ENCODE measurements at regions not wholly inside any gene's neighbourhood (a gene's known extent, or its start where the extent isn't known, plus 50 kb on each side); places are given as distances from the start of the nearest gene placed in this dataset.

DNA sequence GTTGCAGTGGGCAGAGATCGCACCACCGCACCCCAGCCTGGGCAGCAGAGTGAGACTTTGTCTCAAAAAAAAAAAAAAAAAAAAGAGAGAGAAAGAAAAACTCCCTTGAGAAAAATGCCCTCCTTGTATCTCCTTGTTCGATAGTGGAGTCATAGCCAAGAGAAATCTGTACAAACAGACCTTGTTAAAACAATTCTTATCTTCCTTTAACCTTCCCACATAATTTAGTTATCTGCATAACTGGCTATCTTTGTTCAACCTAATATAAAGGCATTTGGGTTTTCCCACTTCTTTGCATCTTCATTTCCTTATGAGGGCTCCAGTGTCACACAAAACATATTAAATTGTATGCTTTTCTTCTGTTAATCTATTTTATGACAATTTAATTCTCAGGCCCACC, 65.1 kb upstream of the ATP11B start:
- Histone ChIP-seq H2BK5ac (ENCODE audit: low read depth, low read length, poor library complexity) (no peak overlapping the region), H2AK5ac (ENCODE audit: low read length) (no peak overlapping the region), H3K18ac (ENCODE audit: low read length) (no peak overlapping the region), H3K9me3 (ENCODE audit: insufficient read depth, low read depth, low read length) (peaks cover 3% of the 10 kb centered on the region), H3K27me3 (ENCODE audit: insufficient read depth, low read length) (no peaks in the 10 kb centered on the region), H4K12ac (ENCODE audit: low read depth, low read length) (no peak overlapping the region), H3K79me2 (ENCODE audit: control insufficient read depth, insufficient read depth, low read length, poor library complexity) (no peaks in the 10 kb centered on the region), H3K27ac (ENCODE audit: low read depth, low read length) (no peak overlapping the region), H3K79me1 (ENCODE audit: low read length) (peaks cover 4% of the 10 kb centered on the region), H3K4me2 (ENCODE audit: low read length) (no peak overlapping the region), H3K36me3 (ENCODE audit: control insufficient read depth in 1 of 2, insufficient read depth in 2 of 2, low read length in 2 of 2) (no peaks in the 10 kb centered on the region), H2BK120ac (ENCODE audit: insufficient read depth, low read length, poor library complexity) (no peak overlapping the region), H2BK12ac (ENCODE audit: low read length) (no peak overlapping the region), H3K4me3 (ENCODE audit: low read depth, low read length) (no peak overlapping the region), H4K8ac (ENCODE audit: low read depth, low read length) (no peak overlapping the region), H3K14ac (ENCODE audit: low read length) (no peak overlapping the region), H3K4me1 (ENCODE audit: control insufficient read depth in 1 of 2, insufficient read depth in 2 of 2, low read length in 2 of 2) (peaks cover 20 to 21% of the 10 kb centered on the region in 2 experiments), H3K23ac (ENCODE audit: low read length) (no peak overlapping the region), H4K91ac (ENCODE audit: low read depth, low read length) (no peak overlapping the region), H2AFZ (ENCODE audit: insufficient read depth, low read length, poor library complexity) (no peak overlapping the region), H3K9ac (ENCODE audit: low read length) (no peak overlapping the region), H3K4ac (ENCODE audit: low read depth, low read length) (no peak overlapping the region)
- DNase-seq = no peak
- WGBS (ENCODE audit: extremely low coverage, insufficient coverage, insufficient read length) = no CpG with 5 or more reads among the region's 3 CpGs

DNA sequence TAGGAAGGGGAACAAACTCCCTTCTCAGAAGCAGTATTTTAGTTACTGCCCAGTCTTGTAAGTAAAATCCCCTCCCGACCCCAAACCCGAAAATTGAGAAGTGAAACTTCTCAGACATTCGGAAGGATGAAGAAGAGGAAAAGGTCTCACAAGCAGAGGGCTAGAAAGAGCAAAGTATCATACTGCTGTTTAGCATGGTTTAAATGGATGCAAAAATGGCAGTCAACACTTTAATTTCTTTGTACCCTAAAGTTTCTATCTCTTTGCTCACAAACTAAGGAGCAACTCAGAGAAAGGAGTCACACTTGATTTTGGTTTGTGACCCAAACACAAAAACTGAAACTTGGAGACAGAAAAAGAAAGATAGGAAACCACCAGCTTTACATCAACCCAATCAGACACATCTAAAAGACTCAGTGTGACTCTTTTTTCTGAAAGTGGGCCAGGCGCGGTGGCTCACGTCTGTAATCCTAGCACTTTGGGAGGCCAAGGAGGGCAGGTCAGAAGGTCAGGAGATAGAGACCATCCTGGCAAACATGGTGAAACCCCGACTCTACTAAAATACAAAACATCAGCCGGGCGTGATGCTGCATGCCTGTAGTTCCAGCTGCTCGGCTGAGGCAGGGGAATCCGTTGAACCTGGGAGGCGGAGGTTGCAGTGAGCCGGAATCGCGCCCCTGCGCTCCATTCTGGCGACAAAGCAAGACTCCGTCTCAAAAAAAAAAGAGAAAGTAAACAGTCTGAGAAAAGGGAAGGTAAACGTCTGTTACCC, 63.2 kb upstream of the ATP11B start:
- Histone ChIP-seq H3K9ac (ENCODE audit: low read length) (no peak overlapping the region), H3K14ac (ENCODE audit: low read length) (no peak overlapping the region), H2BK5ac (ENCODE audit: low read depth, low read length, poor library complexity) (no peak overlapping the region), H2BK120ac (ENCODE audit: insufficient read depth, low read length, poor library complexity) (no peak overlapping the region), H3K4ac (ENCODE audit: low read depth, low read length) (no peak overlapping the region), H2AK5ac (ENCODE audit: low read length) (no peak overlapping the region), H2BK12ac (ENCODE audit: low read length) (no peak overlapping the region), H3K23ac (ENCODE audit: low read length) (no peak overlapping the region), H3K4me3 (ENCODE audit: low read depth, low read length) (no peak overlapping the region), H4K12ac (ENCODE audit: low read depth, low read length) (no peak overlapping the region), H3K36me3 (ENCODE audit: control insufficient read depth in 1 of 2, insufficient read depth in 2 of 2, low read length in 2 of 2) (no peaks in the 10 kb centered on the region), H4K8ac (ENCODE audit: low read depth, low read length) (no peak overlapping the region), H4K91ac (ENCODE audit: low read depth, low read length) (no peak overlapping the region), H3K27me3 (ENCODE audit: insufficient read depth, low read length) (no peaks in the 10 kb centered on the region), H3K4me1 (ENCODE audit: control insufficient read depth in 1 of 2, insufficient read depth in 2 of 2, low read length in 2 of 2) (peaks cover 14% of the 10 kb centered on the region in 2 experiments), H3K9me3 (ENCODE audit: insufficient read depth, low read depth, low read length) (peaks cover 3% of the 10 kb centered on the region), H3K18ac (ENCODE audit: low read length) (no peak overlapping the region), H3K4me2 (ENCODE audit: low read length) (no peak overlapping the region), H3K27ac (ENCODE audit: low read depth, low read length) (no peak overlapping the region), H3K79me2 (ENCODE audit: control insufficient read depth, insufficient read depth, low read length, poor library complexity) (no peaks in the 10 kb centered on the region), H3K79me1 (ENCODE audit: low read length) (peaks cover 2% of the 10 kb centered on the region), H2AFZ (ENCODE audit: insufficient read depth, low read length, poor library complexity) (no peak overlapping the region)
- no CpG with 5 or more reads among the region's 19 CpGs for WGBS (ENCODE audit: extremely low coverage, insufficient coverage, insufficient read length)
- no peak for DNase-seq

DNA sequence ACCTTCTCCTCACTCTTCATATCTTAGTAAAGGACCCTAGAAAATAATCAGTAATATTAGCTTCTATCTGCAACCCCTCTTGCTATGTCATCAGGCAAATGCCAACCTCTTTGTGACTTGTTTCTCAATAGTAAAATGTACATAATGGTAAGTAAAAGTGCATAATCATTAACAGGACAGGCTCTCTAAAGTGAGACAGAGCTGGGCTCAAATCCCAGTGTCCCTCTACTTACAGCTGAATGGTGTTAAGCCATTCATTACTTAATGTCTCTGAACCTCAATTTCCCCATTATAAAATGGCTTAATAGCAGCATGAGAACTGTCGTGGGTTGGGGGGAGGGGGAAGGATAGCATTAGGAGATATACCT, 62.6 kb upstream of the ATP11B start:
- H4K12ac ChIP-seq (ENCODE audit: low read depth, low read length) = no peak overlapping the region

DNA sequence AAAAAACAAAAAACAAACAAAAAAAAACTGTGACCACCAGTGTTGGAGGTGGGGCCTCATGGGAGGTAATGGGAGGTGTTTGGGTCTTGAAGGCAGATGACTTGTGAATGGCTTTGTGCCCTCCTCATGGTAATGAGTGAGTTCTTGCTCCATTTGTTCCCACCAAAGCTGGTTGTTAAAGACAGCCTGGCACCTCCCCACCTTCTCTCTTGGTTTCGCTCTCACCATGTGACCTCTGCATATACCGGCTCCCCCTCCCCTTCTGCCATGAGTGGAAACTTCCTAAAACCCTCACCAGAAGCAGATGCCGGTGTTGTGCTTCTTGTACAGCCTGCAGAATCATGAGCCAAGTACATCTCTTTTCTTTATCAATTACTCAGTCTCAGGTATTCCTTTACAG, 61.5 kb upstream of the ATP11B start:
- H2BK120ac ChIP-seq (ENCODE audit: insufficient read depth, low read length, poor library complexity) = no peak overlapping the region
- H2AFZ ChIP-seq (ENCODE audit: insufficient read depth, low read length, poor library complexity) = no peak overlapping the region
- H2BK5ac ChIP-seq (ENCODE audit: low read depth, low read length, poor library complexity) = no peak overlapping the region
- H3K79me2 ChIP-seq (ENCODE audit: control insufficient read depth, insufficient read depth, low read length, poor library complexity) = no peaks in the 10 kb centered on the region
- no peak overlapping the region for H3K4me2 ChIP-seq (ENCODE audit: low read length)
- DNase-seq = no peak
- H3K4me1 ChIP-seq (ENCODE audit: control insufficient read depth in 1 of 2, insufficient read depth in 2 of 2, low read length in 2 of 2) = no peaks in the 10 kb centered on the region
- H3K4ac ChIP-seq (ENCODE audit: low read depth, low read length) = no peak overlapping the region
- no peak overlapping the region for H3K27ac ChIP-seq (ENCODE audit: low read depth, low read length)
- H4K8ac ChIP-seq (ENCODE audit: low read depth, low read length) = no peak overlapping the region
- H3K9ac ChIP-seq (ENCODE audit: low read length) = no peak overlapping the region
- no peak overlapping the region for H3K18ac ChIP-seq (ENCODE audit: low read length)
- no peak overlapping the region for H3K4me3 ChIP-seq (ENCODE audit: low read depth, low read length)
- no peak overlapping the region for H2BK12ac ChIP-seq (ENCODE audit: low read length)
- H3K27me3 ChIP-seq (ENCODE audit: insufficient read depth, low read length) = no peaks in the 10 kb centered on the region
- H3K36me3 ChIP-seq (ENCODE audit: control insufficient read depth in 1 of 2, insufficient read depth in 2 of 2, low read length in 2 of 2) = no peaks in the 10 kb centered on the region
- no peaks in the 10 kb centered on the region for H3K79me1 ChIP-seq (ENCODE audit: low read length)
- no peak overlapping the region for H2AK5ac ChIP-seq (ENCODE audit: low read length)
- no peak overlapping the region for H3K14ac ChIP-seq (ENCODE audit: low read length)
- H3K23ac ChIP-seq (ENCODE audit: low read length) = no peak overlapping the region
- no peak overlapping the region for H4K91ac ChIP-seq (ENCODE audit: low read depth, low read length)
- H3K9me3 ChIP-seq (ENCODE audit: insufficient read depth, low read depth, low read length) = peaks cover 3% of the 10 kb centered on the region
- H4K12ac ChIP-seq (ENCODE audit: low read depth, low read length) = no peak overlapping the region
- WGBS (ENCODE audit: extremely low coverage, insufficient coverage, insufficient read length) = no CpG with 5 or more reads among the region's 3 CpGs

More for the DNA sequence above, 62.6 kb upstream of the ATP11B start:
- no peak for DNase-seq
- no peaks in the 10 kb centered on the region for H3K27me3 ChIP-seq (ENCODE audit: insufficient read depth, low read length)
- H4K8ac ChIP-seq (ENCODE audit: low read depth, low read length) = no peak overlapping the region
- no peak overlapping the region for H2BK12ac ChIP-seq (ENCODE audit: low read length)
- no peaks in the 10 kb centered on the region for H3K79me1 ChIP-seq (ENCODE audit: low read length)
- H3K79me2 ChIP-seq (ENCODE audit: control insufficient read depth, insufficient read depth, low read length, poor library complexity) = no peaks in the 10 kb centered on the region
- no CpG with 5 or more reads among the region's 1 CpG for WGBS (ENCODE audit: extremely low coverage, insufficient coverage, insufficient read length)
- H2AK5ac ChIP-seq (ENCODE audit: low read length) = no peak overlapping the region
- H4K91ac ChIP-seq (ENCODE audit: low read depth, low read length) = no peak overlapping the region
- H3K14ac ChIP-seq (ENCODE audit: low read length) = no peak overlapping the region
- H3K9ac ChIP-seq (ENCODE audit: low read length) = no peak overlapping the region
- peaks cover 3% of the 10 kb centered on the region for H3K9me3 ChIP-seq (ENCODE audit: insufficient read depth, low read depth, low read length)
- no peak overlapping the region for H3K4me3 ChIP-seq (ENCODE audit: low read depth, low read length)
- H3K18ac ChIP-seq (ENCODE audit: low read length) = no peak overlapping the region
- H3K23ac ChIP-seq (ENCODE audit: low read length) = no peak overlapping the region
- no peak overlapping the region for H3K4me2 ChIP-seq (ENCODE audit: low read length)
- no peak overlapping the region for H2AFZ ChIP-seq (ENCODE audit: insufficient read depth, low read length, poor library complexity)
- no peak overlapping the region for H2BK120ac ChIP-seq (ENCODE audit: insufficient read depth, low read length, poor library complexity)
- no peak overlapping the region for H3K4ac ChIP-seq (ENCODE audit: low read depth, low read length)
- H2BK5ac ChIP-seq (ENCODE audit: low read depth, low read length, poor library complexity) = no peak overlapping the region
- no peaks in the 10 kb centered on the region for H3K36me3 ChIP-seq (ENCODE audit: control insufficient read depth in 1 of 2, insufficient read depth in 2 of 2, low read length in 2 of 2)
- H3K4me1 ChIP-seq (ENCODE audit: control insufficient read depth in 1 of 2, insufficient read depth in 2 of 2, low read length in 2 of 2) = peaks cover 8 to 9% of the 10 kb centered on the region in 2 experiments
- H3K27ac ChIP-seq (ENCODE audit: low read depth, low read length) = no peak overlapping the region
